HG03558 (cell line): ENCODE measurements at regions not wholly inside any gene's neighbourhood (a gene's known extent, or its start where the extent isn't known, plus 50 kb on each side); places are given as distances from the start of the nearest gene placed in this dataset.

Experiments
- ATAC-seq: cut with Tn5 transposase; IDR thresholded peaks from one replicate; pipeline ENCODE4 v1.9.1; 2021; ENCODE audit warnings: moderate number of reproducible peaks; ENCODE audit not compliant: unreplicated experiment; ENCODE audit errors: extremely low read depth

GRCh38 chr6:25010902-25011625 is 75.3 kb upstream of the RIPOR2 start:
- ATAC-seq: no peak

DNA sequence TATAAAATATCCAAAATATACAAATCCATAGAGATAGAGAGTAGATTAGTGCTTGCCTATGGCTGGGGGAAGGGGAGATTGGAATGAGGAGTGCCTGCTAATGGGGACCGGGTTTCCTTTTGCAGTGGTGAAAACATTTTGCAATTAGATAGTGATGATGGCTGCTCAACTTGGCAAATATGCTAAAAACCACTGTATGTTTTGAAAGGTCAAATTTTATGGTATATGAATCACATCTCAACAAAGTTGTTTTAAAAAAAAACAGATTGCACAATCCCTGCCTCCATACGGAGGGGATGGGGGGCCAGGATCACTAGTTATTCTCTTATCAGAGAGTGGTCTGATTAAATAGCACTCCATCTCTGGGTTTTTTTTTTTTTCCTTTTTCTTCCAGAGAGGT is 76.9 kb upstream of the RIPOR2 start:
- no peak for ATAC-seq

DNA sequence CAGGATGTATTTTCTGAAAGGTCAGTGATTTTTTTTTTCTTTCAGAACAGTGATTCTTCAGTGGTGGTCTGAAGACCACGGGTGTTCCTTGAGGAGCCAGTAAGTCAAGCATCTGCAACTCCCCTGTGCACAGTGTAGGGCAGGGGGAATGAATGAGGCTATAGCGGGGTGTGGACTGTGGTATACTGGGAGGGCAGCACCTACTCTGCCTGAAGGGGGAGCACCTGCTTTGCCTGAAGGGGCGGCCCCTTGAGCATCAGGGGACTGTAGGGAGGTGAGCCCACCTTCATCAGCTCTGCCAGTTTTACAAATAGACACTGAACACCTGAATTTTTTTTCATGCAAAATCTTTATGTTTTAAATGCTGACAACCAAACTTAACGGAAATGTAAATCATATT is 77.5 kb upstream of the RIPOR2 start:
- ATAC-seq: no peak

DNA sequence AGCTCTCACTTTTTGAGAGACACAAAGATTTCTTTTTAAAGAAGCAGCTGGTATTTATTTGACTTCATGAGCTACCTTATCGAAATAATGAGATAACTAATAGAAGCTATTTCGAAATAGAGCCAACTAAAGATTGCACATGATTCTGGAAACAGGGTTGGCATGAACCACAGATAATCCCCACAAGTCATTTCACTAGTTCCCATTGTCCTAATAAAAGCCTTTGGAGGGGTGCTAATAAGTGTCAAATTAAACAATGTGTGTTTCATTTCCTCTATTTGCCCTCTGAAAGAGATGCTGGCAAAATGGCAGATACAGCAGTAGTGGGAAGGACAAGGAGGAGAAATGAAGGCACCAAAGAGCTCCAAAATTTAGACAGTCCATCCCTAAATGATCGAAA is 78.6 kb upstream of the RIPOR2 start:
- ATAC-seq: no peak

DNA sequence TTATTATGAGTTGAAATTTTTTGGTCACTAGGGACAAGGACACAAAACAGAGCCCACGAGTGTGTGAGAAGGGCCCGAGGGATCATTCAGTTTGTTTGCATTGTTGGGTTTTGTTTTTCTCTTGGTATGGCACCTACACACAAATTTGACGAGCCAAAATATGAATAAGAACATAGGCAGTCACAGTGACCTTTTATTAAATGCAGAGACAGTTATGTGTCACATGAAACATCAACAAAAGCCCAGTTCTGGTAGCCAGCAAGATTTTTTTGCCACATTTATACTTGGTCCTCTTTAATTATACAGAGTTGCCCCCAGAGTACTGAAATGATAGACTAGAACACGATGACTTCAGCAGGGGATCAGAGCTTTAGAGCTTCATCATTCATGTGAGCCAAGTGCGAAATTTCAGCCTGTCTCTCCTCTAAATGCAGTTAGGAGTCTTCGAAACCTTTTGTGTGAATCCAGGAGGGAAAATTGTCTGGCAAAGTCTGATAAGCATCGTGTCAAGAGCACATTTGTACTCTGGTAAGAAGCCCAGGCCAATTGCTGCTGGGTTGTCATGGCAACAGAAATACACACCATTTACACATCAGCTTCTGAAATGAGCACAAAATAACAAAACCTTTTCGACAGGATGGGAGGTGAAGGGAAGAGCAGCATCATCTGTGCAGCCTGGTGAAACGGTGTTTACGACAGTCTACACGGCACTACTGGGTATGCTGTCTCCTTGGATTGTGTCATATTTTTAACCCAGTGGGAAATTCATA is 79.2 kb upstream of the RIPOR2 start:
- no peak for ATAC-seq

- ATAC-seq: no peak
These were observed 80.4 kb upstream of the RIPOR2 start for GRCh38 chr6:25016014-25016720.

GRCh38 chr6:25017486-25017885 is 81.7 kb upstream of the RIPOR2 start:
- ATAC-seq: no peak

DNA sequence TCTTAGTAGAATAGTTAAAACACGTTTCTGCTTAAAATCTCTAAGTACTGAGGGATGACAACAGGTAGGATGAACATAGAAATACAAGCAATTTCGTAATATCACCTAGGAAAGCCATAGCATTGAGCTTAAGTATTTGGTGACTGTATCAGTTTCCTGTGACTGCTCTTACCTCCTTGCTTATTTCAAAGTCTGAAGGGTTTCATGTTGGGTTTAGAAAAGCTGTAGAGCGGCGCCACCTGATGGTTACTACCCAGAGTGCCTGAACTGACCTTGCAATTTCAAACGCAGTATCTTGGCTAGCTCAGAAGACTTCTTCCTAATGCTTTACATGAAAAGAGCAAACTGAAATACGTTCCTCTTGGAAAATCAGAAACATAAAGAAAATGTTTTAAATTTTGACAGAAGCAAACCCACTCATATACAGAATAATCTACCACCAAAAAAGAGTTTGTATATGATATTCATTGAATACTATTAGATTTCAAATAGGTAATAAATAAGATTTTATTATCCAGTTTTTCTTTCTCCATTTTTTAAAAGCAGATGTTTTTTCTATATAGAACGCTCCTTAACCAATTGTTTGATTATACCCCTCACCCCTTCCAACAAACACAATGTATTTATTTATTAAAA is 82.3 kb upstream of the RIPOR2 start:
- peak; percentile 51 for ATAC-seq

DNA sequence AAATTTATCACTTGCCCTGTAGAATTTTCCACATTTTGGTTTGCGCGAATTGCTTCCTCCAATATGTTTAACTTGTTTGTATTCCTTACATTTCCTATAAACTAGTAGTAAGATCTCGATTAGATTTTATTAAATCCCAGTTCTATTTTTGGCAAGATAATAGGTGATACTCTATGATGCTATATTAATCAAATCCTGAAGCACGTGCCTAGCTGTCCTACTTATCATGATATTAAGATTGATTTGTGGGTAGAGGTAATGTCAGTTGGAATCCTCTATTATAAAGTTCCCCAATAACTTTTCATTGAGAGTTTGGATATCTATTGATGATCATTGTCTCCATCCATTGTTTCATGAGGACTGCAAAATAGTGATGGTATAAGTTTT is 82.8 kb upstream of the RIPOR2 start:
- ATAC-seq: no peak

GRCh38 chr6:25022140-25022553 is 86.4 kb upstream of the RIPOR2 start:
- no peak for ATAC-seq

DNA sequence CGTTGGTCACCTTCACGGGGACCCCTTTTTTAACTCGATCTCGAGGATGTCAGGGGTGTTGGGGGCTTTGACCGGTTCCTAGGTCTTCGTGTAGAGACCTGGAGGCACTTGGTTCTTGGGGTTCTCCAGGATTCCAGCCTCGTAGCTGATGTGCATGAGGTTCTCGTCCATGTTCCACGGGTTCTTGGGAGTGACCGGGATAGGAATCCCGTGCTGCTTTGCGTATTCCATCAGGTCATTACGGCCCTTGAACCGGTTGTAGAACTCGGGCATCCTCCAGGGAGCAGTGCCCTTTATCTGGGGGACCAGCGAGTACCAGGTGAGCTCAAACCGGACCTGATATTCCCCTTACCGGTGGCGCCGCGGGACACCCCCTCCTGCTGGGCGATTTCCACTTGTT is 88.0 kb upstream of the RIPOR2 start:
- no peak for ATAC-seq

DNA sequence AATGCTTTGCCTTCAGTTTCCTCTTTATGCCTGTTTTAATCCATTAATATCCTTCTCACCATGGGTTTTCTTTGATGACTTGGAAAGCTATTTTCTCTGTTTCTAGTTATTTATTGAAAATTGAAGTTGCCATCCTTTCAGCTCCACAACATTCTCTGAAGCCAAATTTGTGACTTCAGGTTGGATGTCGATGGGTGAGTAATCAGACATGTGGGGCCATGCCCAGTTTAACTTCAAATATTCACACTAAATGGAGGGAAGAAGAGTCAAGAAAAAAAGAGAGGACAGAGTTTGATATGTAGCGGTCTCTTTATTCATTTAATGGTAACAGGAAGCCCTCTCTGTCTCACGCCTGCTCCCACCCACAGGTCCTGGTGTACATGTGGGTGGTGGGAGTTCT is 89.1 kb upstream of the RIPOR2 start:
- ATAC-seq: no peak

GRCh38 chr6:25025248-25025918 is 89.6 kb upstream of the RIPOR2 start:
- no peak for ATAC-seq

- ATAC-seq: no peak
These were observed 90.2 kb upstream of the RIPOR2 start for GRCh38 chr6:25025919-25026301.

DNA sequence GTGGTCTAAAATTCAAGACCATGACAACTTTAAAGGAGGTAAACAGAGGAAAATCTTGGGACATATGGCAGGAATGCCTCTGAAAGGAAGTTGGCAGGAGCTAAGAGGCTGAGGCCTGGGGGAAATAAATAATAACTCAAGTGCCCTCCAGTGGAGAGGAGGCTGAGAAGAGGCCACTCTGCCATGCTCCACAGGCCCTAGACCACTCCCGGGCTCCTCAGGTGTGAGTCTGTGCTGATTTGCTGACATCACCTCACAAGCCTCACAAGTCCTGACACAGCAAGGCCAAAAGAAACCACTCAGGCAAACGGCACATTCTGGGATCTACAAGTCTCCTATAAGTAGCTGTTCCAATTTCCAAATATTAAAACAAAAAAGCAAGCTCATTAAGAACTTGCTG is 91.0 kb upstream of the RIPOR2 start:
- ATAC-seq: no peak

- ATAC-seq: peak; percentile 84
These were observed 91.6 kb upstream of the RIPOR2 start for GRCh38 chr6:25027221-25027916.

DNA sequence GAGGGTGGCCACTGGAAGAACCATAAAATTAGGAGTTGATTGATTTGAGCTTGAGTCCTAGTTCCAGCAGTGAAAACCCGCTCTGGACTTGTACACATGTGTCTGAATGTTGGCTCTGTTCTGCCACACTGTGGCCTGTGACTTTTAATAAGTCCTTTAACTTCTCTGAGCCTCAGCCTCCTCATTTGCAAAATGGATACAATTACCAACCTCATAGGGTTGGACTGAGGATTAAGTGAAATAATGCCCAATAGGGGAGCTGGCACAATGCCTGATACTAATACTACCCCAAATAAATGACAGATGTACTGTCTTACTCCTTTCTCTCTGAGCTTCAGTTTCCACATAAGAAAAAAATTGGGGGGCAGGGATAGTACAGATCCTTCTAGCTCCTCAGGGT is 92.6 kb upstream of the RIPOR2 start:
- ATAC-seq: no peak

- ATAC-seq: no peak
These were observed 97.2 kb upstream of the RIPOR2 start for GRCh38 chr6:25032934-25033333.

DNA sequence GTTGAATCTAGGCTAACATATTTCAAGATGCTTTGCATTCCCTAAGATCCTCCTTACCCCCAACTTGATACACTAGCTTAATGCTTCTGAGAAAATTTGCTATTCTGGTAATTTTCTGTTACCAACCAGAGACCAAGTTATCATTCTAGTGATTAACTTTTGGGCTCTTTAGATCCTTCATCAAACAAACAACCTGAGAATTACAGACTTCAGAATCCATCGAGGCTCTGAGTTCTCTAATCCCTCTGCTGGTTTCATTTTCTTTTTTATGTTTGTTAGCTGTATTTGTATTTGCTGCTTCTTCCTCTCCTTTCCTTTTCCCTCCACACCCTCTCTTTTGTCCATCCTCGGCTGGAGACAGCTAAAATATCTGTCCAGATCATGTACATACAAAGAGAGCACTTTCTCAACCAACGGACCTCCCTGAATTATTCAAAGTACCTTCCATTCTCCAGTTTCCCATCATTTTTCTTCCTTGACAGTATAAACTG is 98.7 kb upstream of the RIPOR2 start:
- ATAC-seq: no peak

GRCh38 chr6:25035174-25035511 is 99.4 kb upstream of the RIPOR2 start:
- ATAC-seq: no peak
